GM18520 (cell line): ENCODE measurements at regions not wholly inside any gene's neighbourhood (a gene's known extent, or its start where the extent isn't known, plus 50 kb on each side); places are given as distances from the start of the nearest gene placed in this dataset.
A peak's percentile ranks its signal among the peaks of the same experiment; 100 is the strongest.

Source experiments
- ATAC-seq: cut with Tn5 transposase; IDR thresholded peaks from one replicate; pipeline ENCODE4 v1.9.1; 2021; ENCODE audit not compliant: unreplicated experiment

DNA sequence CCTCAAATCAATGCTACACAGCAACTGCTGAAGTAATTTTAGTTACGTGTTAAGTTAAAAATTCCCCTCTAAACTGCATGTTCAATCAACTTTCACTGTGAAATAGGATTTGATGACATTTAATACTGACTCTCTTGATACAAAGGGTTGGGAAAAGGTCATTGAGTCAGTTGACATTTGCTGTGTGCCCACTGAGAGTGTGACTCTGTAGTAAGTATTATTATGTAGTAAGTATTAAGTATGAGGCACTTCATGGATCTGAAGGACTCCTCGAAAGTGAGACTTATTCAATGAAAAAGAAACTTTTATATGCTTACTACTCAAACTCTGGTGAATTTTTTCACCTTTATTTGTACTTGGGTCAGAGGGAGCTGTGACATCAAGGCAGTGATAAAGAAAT lies 83.1 kb upstream of the S1PR1 start:
- ATAC-seq: no peak

DNA sequence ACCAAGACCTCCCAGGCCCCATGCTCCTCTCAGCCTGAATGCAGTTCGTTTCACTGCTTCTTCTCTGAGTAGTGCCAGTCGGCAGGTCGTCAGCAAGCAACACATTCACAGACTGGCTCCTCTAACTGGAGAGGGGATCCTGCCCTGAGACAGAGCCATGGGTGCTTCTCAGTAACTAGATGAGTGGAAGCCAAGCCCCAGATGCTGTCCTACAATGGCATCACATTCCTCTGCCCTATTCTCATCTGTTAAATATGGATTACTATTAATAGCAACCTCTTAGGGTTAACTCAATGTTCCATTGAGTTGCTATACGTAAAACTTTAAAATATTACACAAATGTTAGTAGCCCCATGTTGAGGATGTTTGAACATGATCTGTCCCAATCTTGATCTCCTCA lies 84.2 kb upstream of the S1PR1 start:
- no peak for ATAC-seq

DNA sequence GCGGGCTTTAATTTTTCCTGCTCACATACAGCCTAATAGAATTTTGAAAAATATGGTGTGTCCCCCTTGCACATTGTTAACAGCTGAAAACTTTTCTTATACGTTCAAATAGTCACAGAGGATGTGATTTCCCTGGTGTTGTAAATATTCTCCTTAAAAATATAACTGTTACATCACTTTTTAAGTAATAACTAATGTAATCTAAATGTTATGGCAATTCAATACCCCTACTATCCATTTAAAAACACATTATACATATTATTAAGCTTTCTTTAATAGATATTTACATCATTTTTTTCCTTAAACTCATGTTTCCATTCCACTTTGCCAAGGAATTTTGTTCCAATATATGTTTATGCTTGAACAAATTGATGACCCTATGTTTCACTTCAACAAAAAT lies 85.5 kb upstream of the S1PR1 start:
- no peak for ATAC-seq

DNA sequence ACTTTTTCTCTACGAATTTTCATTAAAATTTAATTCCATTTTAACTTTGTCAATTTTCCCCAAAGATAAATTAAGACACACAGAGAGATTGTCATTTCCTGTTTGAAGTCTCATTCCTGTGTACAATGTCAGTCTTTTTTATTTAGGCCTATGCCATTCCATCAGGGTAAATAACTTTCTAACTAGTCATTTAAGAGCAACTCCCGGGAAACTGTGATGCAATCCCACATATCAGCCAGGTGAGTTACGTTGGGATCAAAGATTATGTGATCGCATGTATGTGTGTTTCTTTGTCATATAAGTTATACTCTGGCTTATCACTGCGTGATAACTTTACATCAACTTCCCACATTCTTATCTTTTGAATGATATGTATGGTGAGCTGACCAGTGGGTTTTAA lies 86.1 kb upstream of the S1PR1 start:
- no peak for ATAC-seq

DNA sequence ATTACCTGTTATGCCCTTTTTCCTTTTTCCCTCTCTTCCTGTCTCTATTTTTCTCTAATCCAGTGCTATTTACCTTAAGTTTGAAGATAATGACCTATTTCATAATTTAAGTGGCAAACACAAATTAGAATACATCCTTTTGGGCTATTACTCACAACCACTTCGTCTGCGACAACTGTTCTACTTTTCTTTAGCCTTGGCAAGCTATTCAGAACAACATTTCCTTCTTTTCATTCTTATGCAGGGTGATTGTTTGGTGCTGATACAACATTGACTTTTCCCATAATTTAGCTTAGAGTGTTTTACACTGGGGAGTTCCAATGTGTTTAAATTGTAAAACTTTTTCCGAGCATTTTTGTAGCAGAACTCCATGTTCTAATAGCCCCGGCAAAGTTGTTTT lies 86.6 kb upstream of the S1PR1 start:
- no peak for ATAC-seq

DNA sequence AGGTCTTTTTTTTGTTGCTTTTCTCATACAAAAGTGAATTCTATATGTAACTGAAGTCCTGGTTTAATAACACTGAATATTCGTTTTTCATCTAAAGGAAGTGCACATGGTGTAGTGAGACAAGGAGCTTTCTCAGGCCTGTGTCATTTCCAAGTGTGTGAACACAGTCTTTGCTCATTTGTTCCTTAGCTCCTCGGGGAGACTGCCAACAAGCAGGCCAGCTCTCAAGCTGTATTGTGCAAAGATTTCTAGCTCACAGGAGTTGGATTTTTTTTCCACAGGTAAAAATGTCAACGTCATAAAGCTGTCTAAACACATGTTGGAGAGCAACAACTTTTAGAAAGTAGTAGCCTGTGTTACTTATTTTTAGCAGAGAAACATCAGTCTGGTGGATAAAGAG lies 87.8 kb upstream of the S1PR1 start:
- no peak for ATAC-seq

DNA sequence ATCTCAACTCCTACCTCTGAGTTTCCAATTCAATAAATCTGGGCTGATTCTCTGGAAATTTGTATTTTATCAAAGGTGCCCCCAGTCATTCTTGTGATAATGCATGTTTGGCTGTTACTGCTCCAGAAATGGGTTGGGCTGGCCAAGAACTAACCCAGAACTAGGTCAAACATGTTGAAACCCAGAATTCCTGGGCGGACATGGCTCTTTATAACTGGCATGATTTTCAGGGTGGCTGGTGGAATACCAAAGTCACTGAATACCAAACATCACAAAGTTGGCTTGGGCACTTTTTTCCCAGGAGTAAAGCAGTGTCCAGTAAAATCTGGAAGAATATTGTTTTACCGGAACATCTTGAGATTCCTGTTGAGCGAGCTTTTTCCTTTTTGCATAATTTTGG lies 89.4 kb upstream of the S1PR1 start:
- no peak for ATAC-seq

DNA sequence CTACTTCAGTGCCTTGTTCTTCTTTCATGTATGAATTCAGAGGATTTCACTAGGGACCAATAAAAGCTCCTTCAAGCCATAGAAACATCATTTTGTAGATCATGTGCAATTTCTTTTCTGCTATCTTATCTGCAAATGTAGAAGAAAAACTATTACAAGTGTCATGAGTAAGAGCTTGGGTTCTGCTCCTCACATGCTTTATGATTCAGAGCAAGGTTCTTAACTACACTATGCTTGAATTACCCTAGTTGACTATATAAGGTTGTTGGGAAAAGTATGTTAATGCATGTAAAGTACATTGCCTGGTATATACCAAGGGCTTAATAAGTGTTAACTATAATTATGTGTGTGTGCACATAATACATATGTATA lies 91.4 kb upstream of the S1PR1 start:
- no peak for ATAC-seq

DNA sequence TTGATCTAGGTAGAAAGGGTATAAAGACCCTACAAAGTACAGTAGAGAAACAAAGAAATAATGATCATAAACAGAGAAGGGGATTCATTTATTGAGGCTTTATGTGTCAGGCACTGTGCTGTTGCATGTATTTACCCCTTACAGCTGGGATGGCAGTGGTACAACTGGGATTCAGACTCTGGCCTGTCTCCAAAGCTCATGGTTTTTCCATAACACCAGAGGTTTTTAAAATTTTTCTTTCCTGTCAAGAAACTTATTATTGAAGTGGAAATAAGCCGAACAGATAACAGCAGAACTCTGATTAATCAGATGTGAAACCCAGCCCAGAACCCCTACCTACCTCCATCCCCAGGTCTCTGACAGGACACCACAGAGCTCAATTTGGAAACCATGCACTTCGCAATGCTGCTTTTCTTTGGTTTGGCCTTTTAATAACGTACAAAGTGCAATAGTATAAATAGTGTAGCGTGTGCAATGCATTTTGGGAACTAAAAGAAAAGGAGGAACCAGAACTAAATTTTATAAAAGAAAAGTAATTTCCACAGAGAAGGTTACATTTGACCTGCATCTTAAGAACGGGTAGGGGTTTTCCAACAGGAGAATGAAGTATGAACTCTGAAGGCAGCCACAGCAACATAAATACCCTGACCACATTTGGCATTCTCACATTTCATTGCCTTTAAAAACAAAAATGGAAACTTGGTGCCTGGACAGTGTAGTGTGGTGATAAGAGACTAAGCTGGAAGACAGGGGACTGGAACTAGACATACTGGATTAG lies 92.0 kb upstream of the S1PR1 start:
- no peak for ATAC-seq

DNA sequence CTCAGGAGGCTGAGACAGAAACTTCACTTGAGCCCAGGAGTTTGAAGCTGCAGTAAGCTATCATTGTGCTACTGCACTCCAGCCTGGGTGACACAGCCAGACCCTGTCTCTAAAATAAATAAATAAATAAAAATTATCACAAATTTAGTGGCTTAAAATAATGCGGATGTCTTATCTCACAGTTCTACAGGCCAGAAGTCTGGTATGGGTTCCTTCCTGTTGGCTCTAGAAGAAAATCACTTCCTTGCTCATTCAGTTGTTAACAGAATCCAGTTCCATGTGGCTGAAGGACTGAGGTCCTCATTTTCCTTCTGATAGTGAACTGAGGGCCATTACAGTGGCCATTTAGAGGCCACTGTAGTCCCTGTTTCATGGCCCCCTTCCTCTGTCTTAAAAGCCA lies 94.6 kb upstream of the S1PR1 start:
- no peak for ATAC-seq

DNA sequence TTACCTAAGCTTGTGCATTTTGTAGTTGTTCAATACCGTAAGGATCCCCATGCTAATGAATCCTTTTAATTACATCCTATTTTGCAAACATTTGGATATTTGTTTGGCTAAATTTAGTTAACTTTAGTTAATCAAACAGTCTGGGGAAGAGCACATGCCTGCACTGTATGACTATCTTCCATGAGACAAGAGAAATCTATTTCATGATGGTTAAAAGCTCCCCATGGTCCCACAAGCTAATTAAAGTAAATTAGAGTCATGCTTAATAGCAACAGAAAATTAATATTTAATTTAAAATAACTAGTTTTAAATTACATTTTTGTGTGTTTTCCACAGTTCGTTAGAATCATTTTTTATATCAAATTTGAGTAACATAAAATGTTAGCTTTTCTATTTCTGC lies 95.4 kb upstream of the S1PR1 start:
- no peak for ATAC-seq

DNA sequence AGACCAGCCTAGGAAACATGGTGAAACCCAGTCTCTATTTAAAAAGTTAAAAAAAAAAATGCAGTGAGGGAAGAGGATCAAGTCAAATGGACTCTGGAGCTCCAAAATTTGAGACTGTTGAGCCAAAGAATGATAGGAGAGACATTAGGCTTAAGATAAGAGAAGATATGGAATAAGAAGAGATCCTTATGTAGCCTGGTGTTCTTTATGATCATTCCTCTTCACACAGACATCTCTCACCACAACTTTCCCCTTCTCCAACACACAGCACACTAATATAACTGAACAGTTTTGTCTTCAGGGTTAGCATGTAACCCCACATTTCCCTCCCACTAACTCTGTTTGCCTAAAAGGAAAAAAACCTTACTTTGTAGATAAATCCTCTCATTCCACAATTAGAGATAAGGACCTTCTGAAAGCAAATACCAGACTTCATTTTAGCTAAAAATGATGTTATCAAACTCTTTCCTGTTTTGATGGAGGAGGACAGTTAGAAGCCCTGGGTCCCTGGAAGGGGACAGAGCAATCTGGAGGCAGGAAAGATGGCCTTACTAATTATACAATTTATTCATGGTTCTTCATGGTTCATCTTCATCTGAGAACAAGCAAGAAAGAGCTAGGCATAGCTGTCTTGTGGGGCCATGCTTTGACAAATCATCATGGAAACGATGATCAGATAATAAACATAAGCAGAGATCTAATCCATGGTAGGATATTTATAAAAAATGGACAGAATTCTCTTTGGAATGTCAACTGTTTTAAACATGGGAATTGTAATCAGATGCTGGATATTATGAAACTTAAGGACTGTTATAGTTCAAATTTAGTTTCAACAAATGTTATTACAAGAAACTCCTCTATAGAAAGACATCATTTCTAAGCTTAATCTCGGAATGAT lies 96.7 kb upstream of the S1PR1 start:
- ATAC-seq: no peak

DNA sequence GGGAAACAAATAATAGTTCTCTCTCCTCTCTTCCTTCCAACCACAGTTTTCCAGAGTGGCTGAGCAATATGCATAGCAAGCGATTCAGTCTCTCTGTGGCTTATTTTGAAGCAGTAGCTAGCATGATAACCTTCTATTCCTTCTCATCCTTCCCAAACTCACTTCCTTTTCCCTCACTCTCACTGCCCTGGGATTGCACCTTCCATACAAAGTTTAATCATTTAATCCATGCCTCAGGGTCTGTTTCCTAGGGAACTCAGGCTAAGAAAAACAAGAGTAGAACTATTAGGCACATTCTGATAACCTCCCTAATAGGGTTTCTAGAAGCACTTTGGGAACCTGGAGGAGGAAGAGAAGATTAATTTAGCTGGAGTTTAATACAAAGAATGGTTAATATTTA lies 97.7 kb upstream of the S1PR1 start:
- no peak for ATAC-seq

DNA sequence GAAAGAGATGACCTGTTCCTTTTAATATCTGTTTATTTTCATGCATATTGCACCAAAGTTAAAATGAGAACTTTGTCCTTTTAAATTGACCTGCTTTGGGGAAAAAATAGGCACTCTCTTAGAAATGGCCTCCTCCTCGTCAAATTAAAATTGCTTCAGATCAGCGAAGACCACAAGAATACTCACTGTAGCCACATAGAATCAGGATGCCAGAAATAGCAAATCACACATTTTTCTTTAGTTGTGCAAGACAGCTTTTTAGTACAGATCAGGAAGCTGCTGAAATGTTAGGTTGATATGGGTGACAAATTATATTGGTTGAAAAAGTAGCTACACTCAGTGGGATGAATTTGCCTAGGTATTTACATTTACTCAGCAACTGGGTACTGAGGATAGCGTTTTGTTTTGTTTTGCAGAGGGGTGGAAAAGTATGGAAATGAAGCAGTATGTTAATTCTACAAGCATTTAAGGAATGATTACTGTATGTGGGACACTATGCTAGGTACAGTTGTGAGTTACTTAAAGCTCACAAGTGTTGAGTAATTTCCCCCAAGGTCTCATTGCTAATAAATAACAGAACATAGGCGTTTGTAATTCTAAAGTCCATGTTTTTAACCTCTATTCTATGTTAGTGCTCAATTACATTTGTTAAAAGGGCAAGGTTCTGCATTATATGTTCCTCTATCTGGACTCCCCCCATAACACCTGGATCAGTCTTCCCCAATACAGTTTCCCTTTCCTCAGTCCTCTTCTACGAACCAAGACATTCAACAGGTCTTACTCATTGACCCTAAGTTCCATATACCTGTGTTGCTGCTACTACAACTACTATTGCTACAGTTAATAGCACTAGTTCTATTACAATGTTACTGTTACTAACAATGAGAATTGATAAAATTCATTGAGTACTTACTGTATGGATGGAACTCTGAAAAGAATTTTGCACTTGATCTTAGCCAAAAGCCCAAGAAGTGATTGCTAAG lies 99.4 kb upstream of the S1PR1 start:
- no peak for ATAC-seq

DNA sequence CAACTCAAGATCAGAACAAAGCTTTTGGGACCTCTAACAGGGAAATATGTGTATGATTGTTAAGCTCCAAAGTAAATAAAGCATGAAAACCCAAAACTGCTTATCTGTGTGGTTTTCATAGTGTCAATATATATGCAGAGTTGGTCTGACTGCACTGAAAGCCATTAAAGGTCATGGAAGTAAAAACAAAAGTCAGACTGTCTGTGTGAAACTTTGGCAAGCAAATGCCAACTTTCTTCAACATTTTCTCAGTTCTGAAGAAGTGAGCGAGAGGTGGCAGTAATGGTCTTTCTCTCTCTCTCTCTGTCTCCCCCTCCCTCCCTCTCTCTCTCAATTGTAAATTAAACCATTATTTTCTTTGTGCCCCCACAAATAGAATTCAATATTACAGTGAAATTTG lies 100.1 kb upstream of the S1PR1 start:
- peak; percentile 48 for ATAC-seq

DNA sequence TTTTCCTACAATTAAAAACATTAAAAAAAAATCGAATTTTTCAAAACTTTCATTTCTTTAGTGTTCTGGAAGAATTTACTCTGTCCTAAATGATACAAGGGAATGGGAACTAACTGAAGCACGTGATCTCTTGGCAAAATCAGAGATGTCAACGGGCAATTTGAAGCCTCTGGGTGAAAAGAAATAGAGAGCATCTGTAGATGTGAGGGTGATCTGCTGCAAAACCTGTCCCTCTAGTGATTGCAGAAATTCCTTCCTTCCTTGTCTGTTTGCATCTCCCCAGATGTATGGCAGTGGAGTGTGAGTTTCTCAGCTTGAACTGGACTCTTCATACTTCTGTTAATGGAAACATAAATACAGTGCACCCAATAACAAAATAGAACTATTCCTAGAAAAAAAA lies 100.5 kb upstream of the S1PR1 start:
- no peak for ATAC-seq

DNA sequence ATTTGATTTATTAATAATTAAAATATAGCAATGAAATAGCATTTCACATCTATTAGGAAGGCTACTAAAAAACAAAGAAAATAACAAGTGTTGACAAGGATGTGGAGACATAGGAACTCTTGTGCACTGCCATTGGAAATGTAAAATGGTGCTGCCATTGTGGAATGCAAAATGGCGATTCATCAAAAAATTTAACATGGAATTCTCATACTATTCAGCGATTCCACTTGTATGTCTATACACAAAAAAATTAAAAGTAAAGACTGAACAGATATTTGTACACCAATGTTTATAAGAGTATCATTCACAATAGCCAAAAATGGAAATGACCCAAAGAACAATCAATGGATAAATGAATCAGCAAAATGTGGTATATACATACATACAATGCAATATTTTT lies 101.3 kb upstream of the S1PR1 start:
- ATAC-seq: no peak

DNA sequence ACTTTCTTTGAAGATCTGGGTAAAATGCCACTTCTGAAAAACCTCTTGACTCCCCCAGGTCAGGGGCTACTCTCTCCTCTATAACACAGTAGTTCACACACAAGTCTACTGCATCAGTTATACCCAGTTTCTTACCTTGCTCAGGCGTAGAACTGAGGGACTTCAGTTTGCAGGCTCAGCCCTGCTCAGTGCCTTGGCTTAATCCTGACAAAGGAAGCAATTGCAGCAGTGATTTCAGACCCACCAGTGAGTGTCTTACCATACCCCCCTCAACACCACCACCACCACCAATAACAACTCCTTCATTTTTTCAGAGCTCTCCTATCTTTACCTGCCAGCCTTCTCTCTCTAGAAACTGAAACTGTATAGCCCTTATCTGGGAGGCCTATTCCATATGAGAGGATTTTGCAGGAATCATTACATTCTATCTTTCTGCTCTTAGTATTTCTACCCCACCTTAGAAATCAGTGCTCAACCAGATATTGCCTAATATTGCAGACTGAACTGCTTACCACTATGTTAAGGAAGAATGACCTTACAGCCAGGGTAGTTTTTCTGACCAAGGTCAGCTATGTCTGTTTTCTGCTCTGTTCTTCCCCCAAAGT lies 105.5 kb upstream of the S1PR1 start:
- no peak for ATAC-seq

DNA sequence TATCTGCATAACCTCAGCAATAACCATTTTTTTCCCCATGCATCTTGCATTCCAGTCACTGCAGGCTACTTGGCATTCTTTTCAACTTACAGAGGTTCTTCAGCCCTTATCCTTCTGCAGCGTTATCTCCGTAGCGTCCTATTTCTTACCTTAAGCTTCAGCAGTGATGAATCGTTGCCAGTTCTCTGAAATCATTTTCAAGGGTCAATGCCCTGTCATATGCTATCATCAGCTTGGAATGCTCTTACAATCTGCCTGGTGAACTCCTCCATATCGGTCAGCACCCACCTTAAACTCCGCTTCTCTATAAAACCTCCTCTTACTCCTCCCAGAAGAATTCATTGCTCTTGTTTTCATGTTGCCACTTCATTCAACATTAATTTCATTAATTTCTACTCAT lies 105.1 kb upstream of the DPH5 start:
- no peak for ATAC-seq

DNA sequence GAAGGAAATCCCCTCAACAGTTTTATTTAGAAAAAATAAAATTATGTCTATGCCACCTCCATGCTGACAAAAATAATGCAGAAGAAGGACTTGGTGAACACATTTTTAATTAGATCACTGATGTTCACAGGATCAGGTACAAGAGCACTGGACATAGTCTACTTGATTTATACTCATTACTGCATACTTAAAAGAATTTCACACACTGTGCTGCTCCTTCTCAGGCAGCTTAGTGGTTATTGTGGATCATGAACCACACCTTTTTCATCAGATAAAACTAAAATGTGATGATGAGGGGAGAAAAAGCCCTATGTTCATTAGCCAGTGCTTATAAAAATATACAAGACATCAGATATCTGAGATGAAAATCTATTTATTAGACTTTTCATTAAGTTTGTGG lies 103.3 kb upstream of the DPH5 start:
- no peak for ATAC-seq

DNA sequence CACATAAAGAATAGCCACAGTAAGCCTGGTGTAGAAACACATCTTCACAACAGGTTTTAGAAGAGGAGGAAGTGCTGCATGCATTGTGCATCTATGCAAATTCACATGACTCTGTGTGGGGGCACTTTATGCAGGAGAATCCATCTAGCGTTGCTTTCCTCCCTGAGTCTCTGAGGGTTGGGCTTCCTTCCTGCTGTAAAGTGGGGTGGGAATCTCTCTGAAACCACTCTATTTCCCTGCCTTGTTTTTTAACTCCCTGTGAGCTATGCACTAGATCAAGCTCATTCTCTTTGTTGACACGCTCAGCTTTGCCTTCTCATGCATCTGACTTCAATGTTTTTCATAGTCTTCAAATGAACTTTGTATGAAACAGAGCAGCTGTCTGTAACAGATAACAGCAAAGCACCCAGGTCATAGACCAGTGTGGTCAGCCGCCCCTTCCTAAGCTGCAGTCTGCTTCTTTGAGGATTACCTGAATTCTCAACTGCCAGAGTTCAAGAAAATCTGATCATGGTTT lies 102.7 kb upstream of the DPH5 start:
- peak; percentile 81 for ATAC-seq
